OCI-LY7 (cell line): ENCODE measurements at regions not wholly inside any gene's neighbourhood (a gene's known extent, or its start where the extent isn't known, plus 50 kb on each side); places are given as distances from the start of the nearest gene placed in this dataset.

ENCODE experiments used
- EZH2phosphoT487 ChIP-seq: fragments of 200-600 bp; sonication (generic); IDR thresholded peaks from 2 replicates; pipeline ENCODE4 v1.6.1; 2018; ENCODE audit warnings: low read depth, borderline replicate concordance, mild to moderate bottlenecking, mixed run types, antibody characterized with exemption, low read length, moderate library complexity, mixed read lengths
- TF ChIP-seq, protein P1 (sequence below): fragments of 200-600 bp; sonication (generic); conservative IDR thresholded peaks from 2 replicates; pipeline ENCODE4 v1.5.1; 2014; ENCODE audit warnings: mild to moderate bottlenecking, antibody characterized with exemption, low read length, moderate library complexity, mixed read lengths

DNA sequence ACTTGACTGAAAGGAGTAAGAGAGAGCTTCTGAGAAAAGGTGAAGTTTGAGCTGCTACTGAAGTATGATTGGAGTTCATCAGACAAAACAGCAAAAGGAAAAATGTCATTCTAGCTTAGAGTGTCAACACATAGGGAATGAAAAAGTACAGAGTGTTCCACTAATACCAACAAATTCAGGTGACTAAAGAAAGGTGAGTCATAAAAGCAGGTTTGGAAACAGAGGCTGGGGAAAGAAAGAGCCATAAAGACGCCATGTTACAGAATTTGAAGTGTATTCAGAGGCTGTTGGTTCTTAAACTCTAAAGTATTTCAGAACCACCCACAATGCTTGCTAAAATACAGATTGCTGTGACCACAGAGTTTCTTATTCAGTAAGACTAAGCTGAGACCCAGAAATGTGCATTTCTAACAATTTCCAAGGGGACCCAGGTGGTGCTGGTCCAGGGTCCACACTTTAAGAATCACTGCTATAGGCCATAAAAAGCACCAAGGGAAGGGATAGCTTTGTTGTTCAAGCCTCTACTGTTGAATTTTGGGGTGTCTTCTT is 143.1 kb downstream of the ELAPOR2 start:
- TF ChIP-seq, protein P1, sequence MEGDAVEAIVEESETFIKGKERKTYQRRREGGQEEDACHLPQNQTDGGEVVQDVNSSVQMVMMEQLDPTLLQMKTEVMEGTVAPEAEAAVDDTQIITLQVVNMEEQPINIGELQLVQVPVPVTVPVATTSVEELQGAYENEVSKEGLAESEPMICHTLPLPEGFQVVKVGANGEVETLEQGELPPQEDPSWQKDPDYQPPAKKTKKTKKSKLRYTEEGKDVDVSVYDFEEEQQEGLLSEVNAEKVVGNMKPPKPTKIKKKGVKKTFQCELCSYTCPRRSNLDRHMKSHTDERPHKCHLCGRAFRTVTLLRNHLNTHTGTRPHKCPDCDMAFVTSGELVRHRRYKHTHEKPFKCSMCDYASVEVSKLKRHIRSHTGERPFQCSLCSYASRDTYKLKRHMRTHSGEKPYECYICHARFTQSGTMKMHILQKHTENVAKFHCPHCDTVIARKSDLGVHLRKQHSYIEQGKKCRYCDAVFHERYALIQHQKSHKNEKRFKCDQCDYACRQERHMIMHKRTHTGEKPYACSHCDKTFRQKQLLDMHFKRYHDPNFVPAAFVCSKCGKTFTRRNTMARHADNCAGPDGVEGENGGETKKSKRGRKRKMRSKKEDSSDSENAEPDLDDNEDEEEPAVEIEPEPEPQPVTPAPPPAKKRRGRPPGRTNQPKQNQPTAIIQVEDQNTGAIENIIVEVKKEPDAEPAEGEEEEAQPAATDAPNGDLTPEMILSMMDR, result no peak
- no peak for TF ChIP-seq EZH2phosphoT487
